GM21423 (cell line): ENCODE measurements at regions not wholly inside any gene's neighbourhood (a gene's known extent, or its start where the extent isn't known, plus 50 kb on each side); places are given as distances from the start of the nearest gene placed in this dataset.

Experiments
- ATAC-seq: cut with Tn5 transposase; IDR thresholded peaks from one replicate; pipeline ENCODE4 v1.9.1; 2021; ENCODE audit warnings: mild to moderate bottlenecking, moderate library complexity; ENCODE audit not compliant: unreplicated experiment

GRCh38 chr1:109827466-109827865, 63.7 kb upstream of the EPS8L3 start:
- ATAC-seq = no peak

- no peak for ATAC-seq
These were observed 63.2 kb upstream of the EPS8L3 start for GRCh38 chr1:109826930-109827349.

- no peak for ATAC-seq
These were observed 62.7 kb upstream of the EPS8L3 start for GRCh38 chr1:109826446-109826845.

GRCh38 chr1:109824349-109825115, 60.8 kb upstream of the EPS8L3 start:
- no peak for ATAC-seq

GRCh38 chr1:109823543-109824348, 60.0 kb upstream of the EPS8L3 start:
- ATAC-seq = no peak

- no peak for ATAC-seq
These were observed 59.2 kb upstream of the EPS8L3 start for GRCh38 chr1:109822749-109823542.

- no peak for ATAC-seq
These were observed 58.4 kb upstream of the EPS8L3 start for GRCh38 chr1:109821831-109822745.

GRCh38 chr1:109821221-109821669, 57.5 kb upstream of the EPS8L3 start:
- ATAC-seq = no peak

- no peak for ATAC-seq
These were observed 56.2 kb upstream of the EPS8L3 start for GRCh38 chr1:109819906-109820305.

- no peak for ATAC-seq
These were observed 55.5 kb upstream of the EPS8L3 start for GRCh38 chr1:109818988-109819764.

- no peak for ATAC-seq
These were observed 54.7 kb upstream of the EPS8L3 start for GRCh38 chr1:109818271-109818987.

GRCh38 chr1:109817881-109818270, 54.2 kb upstream of the EPS8L3 start:
- ATAC-seq = no peak

- no peak for ATAC-seq
These were observed 53.3 kb upstream of the EPS8L3 start for GRCh38 chr1:109816975-109817535.

GRCh38 chr1:109816175-109816811, 52.6 kb upstream of the EPS8L3 start:
- peak; percentile 89 for ATAC-seq

- no peak for ATAC-seq
These were observed 52.1 kb upstream of the EPS8L3 start for GRCh38 chr1:109815809-109816174.

- no peak for ATAC-seq
These were observed 51.5 kb upstream of the EPS8L3 start for GRCh38 chr1:109814993-109815786.

GRCh38 chr1:109814223-109814622, 50.5 kb upstream of the EPS8L3 start:
- ATAC-seq = no peak
